Inferior parietal cortex (tissue), 1 donor: ENCODE measurements at regions not wholly inside any gene's neighbourhood (a gene's known extent, or its start where the extent isn't known, plus 50 kb on each side); places are given as distances from the start of the nearest gene placed in this dataset.
A peak's percentile ranks its signal among the peaks of the same experiment; 100 is the strongest.

Experiments
- DNase-seq: peaks from one replicate; pipeline ENCODE4 v3.0.0-alpha.2; 2016; ENCODE audit errors: extremely low spot score

- DNase-seq, result peak; percentile 75
Observed at GRCh38 chr15:62940755-62941361, 101.7 kb upstream of the TPM1 start.

- no peak for DNase-seq
Observed at GRCh38 chr15:62941699-62942098, 100.8 kb upstream of the TPM1 start.

- DNase-seq, result no peak
Observed at GRCh38 chr15:62942428-62942827, 100.1 kb upstream of the TPM1 start.

- no peak for DNase-seq
Observed at GRCh38 chr15:62945063-62945462, 97.5 kb upstream of the TPM1 start.

GRCh38 chr15:62945760-62946159, 96.8 kb upstream of the TPM1 start:
- DNase-seq, result no peak

- DNase-seq, result no peak
Observed at GRCh38 chr15:62946940-62947339, 95.6 kb upstream of the TPM1 start.

GRCh38 chr15:62950462-62950931, 92.0 kb upstream of the TPM1 start:
- no peak for DNase-seq

- DNase-seq, result no peak
Observed at GRCh38 chr15:62951481-62951880, 91.1 kb upstream of the TPM1 start.

- DNase-seq, result no peak
Observed at GRCh38 chr15:62953021-62953420, 89.5 kb upstream of the TPM1 start.

- DNase-seq, result no peak
Observed at GRCh38 chr15:62953496-62954045, 89.0 kb upstream of the TPM1 start.

- no peak for DNase-seq
Observed at GRCh38 chr15:62957130-62957529, 85.4 kb upstream of the TPM1 start.

- no peak for DNase-seq
Observed at GRCh38 chr15:62958528-62959363, 83.8 kb upstream of the TPM1 start.

- no peak for DNase-seq
Observed at GRCh38 chr15:62961134-62961533, 81.4 kb upstream of the TPM1 start.

- no peak for DNase-seq
Observed at GRCh38 chr15:62962101-62962995, 80.2 kb upstream of the TPM1 start.

- no peak for DNase-seq
Observed at GRCh38 chr15:62964251-62964650, 78.3 kb upstream of the TPM1 start.

- DNase-seq, result no peak
Observed at GRCh38 chr15:62966294-62967078, 76.1 kb upstream of the TPM1 start.

GRCh38 chr15:62968699-62969098, 73.8 kb upstream of the TPM1 start:
- DNase-seq, result no peak

GRCh38 chr15:62969442-62970089, 73.0 kb upstream of the TPM1 start:
- no peak for DNase-seq

- DNase-seq, result no peak
Observed at GRCh38 chr15:62972814-62973213, 69.7 kb upstream of the TPM1 start.

GRCh38 chr15:62975515-62975914, 67.0 kb upstream of the TPM1 start:
- no peak for DNase-seq
